ENCODE measurements at regions not wholly inside any gene's neighbourhood (a gene's known extent, or its start where the extent isn't known, plus 50 kb on each side); places are given as distances from the start of the nearest gene placed in this dataset.

DNA sequence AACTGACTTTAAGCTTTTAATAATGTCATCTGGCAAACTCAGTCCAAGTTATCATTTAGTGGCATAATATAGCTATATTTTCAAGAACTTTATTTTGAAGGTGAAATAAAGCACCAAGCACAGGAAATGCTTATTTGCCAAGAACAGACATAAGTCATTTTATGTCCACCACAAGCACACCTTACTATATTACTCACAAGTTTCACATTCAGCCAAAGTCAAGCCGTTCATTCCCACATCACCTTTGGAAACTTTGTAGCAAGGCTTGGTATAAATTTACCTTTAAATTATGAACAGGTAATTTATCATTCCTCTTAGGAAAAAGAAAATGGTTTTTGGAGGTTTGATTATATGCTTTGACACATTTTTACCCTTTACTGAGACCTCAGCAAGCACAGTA, 236.8 kb upstream of the FKBP1C start:
- H3K27ac ChIP-seq (ENCODE audit: low read depth in 1 of 2, low read length in 2 of 2), result no peak overlapping the region
- H3K27me3 ChIP-seq (ENCODE audit: control insufficient read depth in 4 of 4, insufficient read depth in 4 of 4, low read length in 3 of 4), result no peaks in the 10 kb centered on the region
- no peak overlapping the region for H3K9ac ChIP-seq (ENCODE audit: low read depth in 1 of 2, low read length in 2 of 2)
- no peaks in the 10 kb centered on the region for H3K9me3 ChIP-seq (ENCODE audit: control insufficient read depth in 4 of 4, low read length in 3 of 4)
- no peak for TF ChIP-seq JUND (IDR thresholded peaks at IDR 0.05)
- TF ChIP-seq, protein P1, sequence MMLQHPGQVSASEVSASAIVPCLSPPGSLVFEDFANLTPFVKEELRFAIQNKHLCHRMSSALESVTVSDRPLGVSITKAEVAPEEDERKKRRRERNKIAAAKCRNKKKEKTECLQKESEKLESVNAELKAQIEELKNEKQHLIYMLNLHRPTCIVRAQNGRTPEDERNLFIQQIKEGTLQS (IDR thresholded peaks at IDR 0.05), result no peak
- no peak for TF ChIP-seq RAD21 (IDR thresholded peaks at IDR 0.05)
- TF ChIP-seq, protein P2, sequence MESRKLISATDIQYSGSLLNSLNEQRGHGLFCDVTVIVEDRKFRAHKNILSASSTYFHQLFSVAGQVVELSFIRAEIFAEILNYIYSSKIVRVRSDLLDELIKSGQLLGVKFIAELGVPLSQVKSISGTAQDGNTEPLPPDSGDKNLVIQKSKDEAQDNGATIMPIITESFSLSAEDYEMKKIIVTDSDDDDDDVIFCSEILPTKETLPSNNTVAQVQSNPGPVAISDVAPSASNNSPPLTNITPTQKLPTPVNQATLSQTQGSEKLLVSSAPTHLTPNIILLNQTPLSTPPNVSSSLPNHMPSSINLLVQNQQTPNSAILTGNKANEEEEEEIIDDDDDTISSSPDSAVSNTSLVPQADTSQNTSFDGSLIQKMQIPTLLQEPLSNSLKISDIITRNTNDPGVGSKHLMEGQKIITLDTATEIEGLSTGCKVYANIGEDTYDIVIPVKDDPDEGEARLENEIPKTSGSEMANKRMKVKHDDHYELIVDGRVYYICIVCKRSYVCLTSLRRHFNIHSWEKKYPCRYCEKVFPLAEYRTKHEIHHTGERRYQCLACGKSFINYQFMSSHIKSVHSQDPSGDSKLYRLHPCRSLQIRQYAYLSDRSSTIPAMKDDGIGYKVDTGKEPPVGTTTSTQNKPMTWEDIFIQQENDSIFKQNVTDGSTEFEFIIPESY (IDR thresholded peaks at IDR 0.05), result no peak
- TF ChIP-seq FOXA1 (IDR thresholded peaks at IDR 0.05), result no peak
- TF ChIP-seq SP1 (IDR thresholded peaks at IDR 0.05), result no peak
- H3K4me1 ChIP-seq (ENCODE audit: control insufficient read depth in 4 of 4, insufficient read depth in 4 of 4, low read length in 3 of 4), result no peaks in the 10 kb centered on the region
- 78% methylated on average over 1 of the region's 1 CpG for WGBS
- H3K4me3 ChIP-seq (ENCODE audit: low read depth in 1 of 3, low read length in 3 of 3), result no peak overlapping the region
- no peaks in the 10 kb centered on the region for H3K36me3 ChIP-seq (ENCODE audit: control insufficient read depth in 4 of 4, insufficient read depth in 3 of 4, low read depth in 1 of 4, low read length in 3 of 4)
- no peak for DNase-seq (ENCODE audit: low spot score)

DNA sequence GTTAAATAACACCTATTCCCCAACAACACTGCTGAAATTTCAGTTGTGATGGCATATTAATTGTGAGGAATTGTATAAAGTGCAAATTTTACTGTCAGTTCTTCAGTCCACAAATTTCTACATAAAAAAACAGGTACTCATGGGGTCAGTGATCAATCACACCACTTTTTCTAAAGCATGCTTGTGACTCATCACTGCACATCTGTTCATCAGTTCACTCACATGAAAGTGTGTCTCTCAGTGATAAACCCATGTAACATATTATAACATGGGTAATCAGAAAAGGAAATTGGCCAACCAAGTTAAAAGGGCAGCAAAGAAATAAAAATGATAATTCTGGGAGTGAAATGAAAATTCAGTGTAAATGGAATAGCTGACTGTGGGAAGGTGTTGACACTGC, 234.7 kb upstream of the FKBP1C start:
- no peaks in the 10 kb centered on the region for H3K9me3 ChIP-seq (ENCODE audit: control insufficient read depth in 4 of 4, low read length in 3 of 4)
- no peak overlapping the region for H3K27ac ChIP-seq (ENCODE audit: low read depth in 1 of 2, low read length in 2 of 2)
- no peak overlapping the region for H3K4me3 ChIP-seq (ENCODE audit: low read depth in 1 of 3, low read length in 3 of 3)
- H3K36me3 ChIP-seq (ENCODE audit: control insufficient read depth in 4 of 4, insufficient read depth in 3 of 4, low read depth in 1 of 4, low read length in 3 of 4), result no peaks in the 10 kb centered on the region
- H3K27me3 ChIP-seq (ENCODE audit: control insufficient read depth in 4 of 4, insufficient read depth in 4 of 4, low read length in 3 of 4), result no peaks in the 10 kb centered on the region
- H3K9ac ChIP-seq (ENCODE audit: low read depth in 1 of 2, low read length in 2 of 2), result no peak overlapping the region
- TF ChIP-seq TAF1 (conservative IDR thresholded peaks at IDR 0.05), result no peak
- no peak for TF ChIP-seq RXRA (IDR thresholded peaks at IDR 0.05)
- TF ChIP-seq JUND (IDR thresholded peaks at IDR 0.05), result no peak
- no peak for TF ChIP-seq NR2F2 (IDR thresholded peaks at IDR 0.05)
- no peaks in the 10 kb centered on the region for H3K4me1 ChIP-seq (ENCODE audit: control insufficient read depth in 4 of 4, insufficient read depth in 4 of 4, low read length in 3 of 4)
- no peak for DNase-seq (ENCODE audit: low spot score)

DNA sequence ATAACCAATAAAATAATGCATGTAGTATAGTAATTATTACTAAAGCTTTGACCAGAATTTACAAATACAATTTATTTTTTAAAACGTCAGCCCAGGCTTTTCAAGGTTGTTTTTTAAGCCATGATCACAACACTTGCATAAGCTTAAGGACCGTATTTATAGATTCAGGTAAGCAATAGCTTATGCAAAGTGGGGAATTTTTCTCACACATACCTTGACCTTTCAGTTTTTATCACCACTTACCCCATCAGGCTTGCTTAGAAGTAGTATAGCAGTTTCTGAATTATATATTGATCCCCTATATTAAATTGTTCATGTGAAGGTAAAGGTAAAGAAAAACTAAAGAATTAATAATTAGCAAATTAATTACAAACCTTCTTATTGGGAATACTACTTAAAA, 232.3 kb upstream of the FKBP1C start:
- WGBS, result 64% methylated on average over 2 of the region's 2 CpGs
- Histone ChIP-seq H3K27me3 (ENCODE audit: control insufficient read depth in 4 of 4, insufficient read depth in 4 of 4, low read length in 3 of 4) (no peaks in the 10 kb centered on the region), H3K9ac (ENCODE audit: low read depth in 1 of 2, low read length in 2 of 2) (no peak overlapping the region), H3K36me3 (ENCODE audit: control insufficient read depth in 4 of 4, insufficient read depth in 3 of 4, low read depth in 1 of 4, low read length in 3 of 4) (no peaks in the 10 kb centered on the region), H3K4me3 (ENCODE audit: low read depth in 1 of 3, low read length in 3 of 3) (no peak overlapping the region), H3K9me3 (ENCODE audit: control insufficient read depth in 4 of 4, low read length in 3 of 4) (no peaks in the 10 kb centered on the region), H3K4me1 (ENCODE audit: control insufficient read depth in 4 of 4, insufficient read depth in 4 of 4, low read length in 3 of 4) (no peaks in the 10 kb centered on the region), H3K27ac (ENCODE audit: low read depth in 1 of 2, low read length in 2 of 2) (no peak overlapping the region)
- no peak for DNase-seq (ENCODE audit: low spot score)
- TF ChIP-seq HNF4A (conservative IDR thresholded peaks at IDR 0.05) (no peak), EGR1 (IDR thresholded peaks at IDR 0.05; ENCODE audit: low read depth in 2 of 2) (no peak), NR2F2 (IDR thresholded peaks at IDR 0.05) (no peak), RAD21 (IDR thresholded peaks at IDR 0.05) (no peak), FOXA1 (IDR thresholded peaks at IDR 0.05) (no peak), RXRA (IDR thresholded peaks at IDR 0.05) (no peak), FOXA2 (IDR thresholded peaks at IDR 0.05) (no peak)
- TF ChIP-seq, protein P3, sequence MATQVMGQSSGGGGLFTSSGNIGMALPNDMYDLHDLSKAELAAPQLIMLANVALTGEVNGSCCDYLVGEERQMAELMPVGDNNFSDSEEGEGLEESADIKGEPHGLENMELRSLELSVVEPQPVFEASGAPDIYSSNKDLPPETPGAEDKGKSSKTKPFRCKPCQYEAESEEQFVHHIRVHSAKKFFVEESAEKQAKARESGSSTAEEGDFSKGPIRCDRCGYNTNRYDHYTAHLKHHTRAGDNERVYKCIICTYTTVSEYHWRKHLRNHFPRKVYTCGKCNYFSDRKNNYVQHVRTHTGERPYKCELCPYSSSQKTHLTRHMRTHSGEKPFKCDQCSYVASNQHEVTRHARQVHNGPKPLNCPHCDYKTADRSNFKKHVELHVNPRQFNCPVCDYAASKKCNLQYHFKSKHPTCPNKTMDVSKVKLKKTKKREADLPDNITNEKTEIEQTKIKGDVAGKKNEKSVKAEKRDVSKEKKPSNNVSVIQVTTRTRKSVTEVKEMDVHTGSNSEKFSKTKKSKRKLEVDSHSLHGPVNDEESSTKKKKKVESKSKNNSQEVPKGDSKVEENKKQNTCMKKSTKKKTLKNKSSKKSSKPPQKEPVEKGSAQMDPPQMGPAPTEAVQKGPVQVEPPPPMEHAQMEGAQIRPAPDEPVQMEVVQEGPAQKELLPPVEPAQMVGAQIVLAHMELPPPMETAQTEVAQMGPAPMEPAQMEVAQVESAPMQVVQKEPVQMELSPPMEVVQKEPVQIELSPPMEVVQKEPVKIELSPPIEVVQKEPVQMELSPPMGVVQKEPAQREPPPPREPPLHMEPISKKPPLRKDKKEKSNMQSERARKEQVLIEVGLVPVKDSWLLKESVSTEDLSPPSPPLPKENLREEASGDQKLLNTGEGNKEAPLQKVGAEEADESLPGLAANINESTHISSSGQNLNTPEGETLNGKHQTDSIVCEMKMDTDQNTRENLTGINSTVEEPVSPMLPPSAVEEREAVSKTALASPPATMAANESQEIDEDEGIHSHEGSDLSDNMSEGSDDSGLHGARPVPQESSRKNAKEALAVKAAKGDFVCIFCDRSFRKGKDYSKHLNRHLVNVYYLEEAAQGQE (IDR thresholded peaks at IDR 0.05), result no peak
- TF ChIP-seq, protein P1 (IDR thresholded peaks at IDR 0.05), result no peak
- TF ChIP-seq, protein P2 (IDR thresholded peaks at IDR 0.05), result no peak
